ENCODE measurements at regions not wholly inside any gene's neighbourhood (a gene's known extent, or its start where the extent isn't known, plus 50 kb on each side); places are given as distances from the start of the nearest gene placed in this dataset.

DNA sequence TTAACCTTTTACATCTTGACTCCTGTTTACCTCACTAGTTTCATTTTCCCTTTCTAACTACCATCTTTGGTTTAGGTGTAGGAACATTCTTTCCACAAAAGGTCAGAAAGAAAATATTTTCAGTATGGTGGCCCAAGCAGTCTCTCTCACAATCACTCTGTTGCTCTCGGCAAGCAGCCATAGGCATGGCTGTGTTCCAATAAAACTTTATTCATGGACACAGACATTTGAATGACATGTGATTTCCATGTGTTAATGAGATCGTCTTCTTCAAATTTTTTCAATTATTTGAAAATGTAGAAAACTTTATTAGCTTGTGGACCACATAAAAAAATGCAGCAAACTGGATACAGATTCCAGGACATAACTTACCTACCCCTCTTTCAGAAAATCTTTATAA, 109.7 kb upstream of the CNTNAP5 start:
- TF ChIP-seq CTCF (IDR thresholded peaks at IDR 0.05; ENCODE audit: insufficient read depth, low read depth, low read length) (no peak), EZH2 (IDR thresholded peaks at IDR 0.05; ENCODE audit: insufficient read depth, low read length) (no peak)
